ENCODE measurements at regions not wholly inside any gene's neighbourhood (a gene's known extent, or its start where the extent isn't known, plus 50 kb on each side); places are given as distances from the start of the nearest gene placed in this dataset.

DNA sequence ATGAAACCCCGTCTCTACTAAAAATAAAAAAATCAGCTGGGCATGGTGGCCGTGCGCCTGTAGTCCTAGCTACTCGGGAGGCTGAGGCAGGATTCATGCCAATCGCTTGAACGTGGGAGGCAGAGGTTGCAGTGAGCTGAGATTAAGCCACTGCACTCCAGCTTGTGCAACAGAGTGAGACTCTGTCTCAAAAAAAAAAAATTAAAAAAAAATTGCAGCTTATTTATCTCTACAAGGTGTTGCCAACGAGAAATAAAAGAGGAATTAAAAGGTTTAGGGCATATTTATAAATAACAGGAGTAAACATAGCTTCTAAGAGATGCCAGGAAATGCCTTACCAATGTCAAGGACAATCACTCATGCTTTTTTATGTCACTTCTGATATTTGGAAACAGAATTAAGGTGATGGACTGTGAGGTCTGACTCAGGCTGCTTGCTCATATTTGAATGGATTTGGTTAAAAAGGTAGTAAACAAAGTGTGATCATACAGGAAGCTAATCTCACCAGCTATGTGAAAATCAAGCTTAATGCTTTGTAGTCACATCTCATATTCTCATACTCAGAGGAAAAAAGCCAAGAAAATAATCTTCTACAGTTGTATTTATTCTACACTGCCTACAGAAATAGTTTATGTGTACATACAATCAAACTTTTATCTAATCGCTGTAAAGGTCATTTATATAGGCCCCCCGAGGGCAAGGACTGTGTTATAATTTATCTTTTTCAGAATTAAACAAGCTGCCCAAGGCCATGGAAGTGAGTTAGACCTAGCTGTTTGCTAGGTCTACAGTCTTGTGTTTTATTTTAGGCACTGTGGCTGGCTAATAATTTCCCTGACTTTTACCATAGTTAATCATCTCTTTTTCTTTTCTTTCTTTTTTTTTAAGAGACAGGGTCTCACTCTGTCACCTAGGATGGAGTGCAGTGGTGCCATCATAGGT, 61.1 kb upstream of the RBMX start:
- FAIRE-seq = no peak
- in situ Hi-C loops (cut with HindIII; ENCODE audit: extremely low pct_ligation_motif_present, low pct_unique_long_range_greater_than_20kb) (no loop called here), intact Hi-C loops (cut with micrococcal nuclease; ENCODE audit: unreplicated experiment) (no loop called here)
- DNase-seq (ENCODE audit: low spot score) = no peak
- Histone ChIP-seq H3K4me2 (ENCODE audit: low read depth, low read length) (no peak overlapping the region), H3K27ac (ENCODE audit: extremely low read length, insufficient read depth, low read length) (no peak overlapping the region), H3K36me3 (replicated peaks in 1 of 2; ENCODE audit: control insufficient read depth in 1 of 2, insufficient read depth in 2 of 2, low read length in 2 of 2) (no peaks in the 10 kb centered on the region), H4K20me1 (ENCODE audit: insufficient read depth, low read length) (no peaks in the 10 kb centered on the region), H3K4me3 (replicated peaks in 1 of 3; ENCODE audit: insufficient read depth in 1 of 3, low read depth in 2 of 3, low read length in 3 of 3) (no peak overlapping the region), H3K9me3 (ENCODE audit: low read length) (no peaks in the 10 kb centered on the region), H2AFZ (ENCODE audit: low read length) (no peak overlapping the region), H3K9ac (ENCODE audit: insufficient read depth, low read depth, low read length) (no peak overlapping the region), H3K27me3 (ENCODE audit: control insufficient read depth in 1 of 2, insufficient read depth in 2 of 2, low read length in 2 of 2) (no peaks in the 10 kb centered on the region), H3K79me2 (ENCODE audit: insufficient read depth, low read length) (no peaks in the 10 kb centered on the region), H3K4me1 (ENCODE audit: insufficient read depth, low read length) (no peaks in the 10 kb centered on the region)
- CTCF ChIA-PET (ENCODE audit: low intra/inter-chr PET ratio, low total read pairs) = no interaction called here
- 85% methylated on average over 9 of the region's 9 CpGs for WGBS (ENCODE audit: low lambda C conversion rate)
- POLR2A ChIA-PET = no interaction called here
- no TSS peak for BruUV-seq (replicated peaks)
- TF ChIP-seq GRHL1 (CRISPR knock-in tag; conservative IDR thresholded peaks at IDR 0.05) (no peak), TSC22D2 (CRISPR knock-in tag; IDR thresholded peaks at IDR 0.05; ENCODE audit: borderline replicate concordance) (no peak)
- TF ChIP-seq, protein P1, sequence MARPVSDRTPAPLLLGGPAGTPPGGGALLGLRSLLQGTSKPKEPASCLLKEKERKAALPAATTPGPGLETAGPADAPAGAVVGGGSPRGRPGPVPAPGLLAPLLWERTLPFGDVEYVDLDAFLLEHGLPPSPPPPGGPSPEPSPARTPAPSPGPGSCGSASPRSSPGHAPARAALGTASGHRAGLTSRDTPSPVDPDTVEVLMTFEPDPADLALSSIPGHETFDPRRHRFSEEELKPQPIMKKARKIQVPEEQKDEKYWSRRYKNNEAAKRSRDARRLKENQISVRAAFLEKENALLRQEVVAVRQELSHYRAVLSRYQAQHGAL (CRISPR knock-in tag; IDR thresholded peaks at IDR 0.05; ENCODE audit: not compliant biosample characterization) = no peak
- ATAC-seq = no peak

- Histone ChIP-seq H4K20me1 (ENCODE audit: insufficient read depth, low read length) (no peaks in the 10 kb centered on the region), H2AFZ (ENCODE audit: low read length) (no peak overlapping the region), H3K27me3 (ENCODE audit: control insufficient read depth in 1 of 2, insufficient read depth in 2 of 2, low read length in 2 of 2) (no peaks in the 10 kb centered on the region), H3K79me2 (ENCODE audit: insufficient read depth, low read length) (no peaks in the 10 kb centered on the region), H3K36me3 (replicated peaks in 1 of 2; ENCODE audit: control insufficient read depth in 1 of 2, insufficient read depth in 2 of 2, low read length in 2 of 2) (no peaks in the 10 kb centered on the region), H3K4me1 (ENCODE audit: insufficient read depth, low read length) (no peaks in the 10 kb centered on the region), H3K9ac (ENCODE audit: insufficient read depth, low read depth, low read length) (no peak overlapping the region), H3K27ac (ENCODE audit: extremely low read length, insufficient read depth, low read length) (no peak overlapping the region), H3K9me3 (ENCODE audit: low read length) (no peaks in the 10 kb centered on the region), H3K4me2 (ENCODE audit: low read depth, low read length) (no peak overlapping the region), H3K4me3 (replicated peaks in 1 of 3; ENCODE audit: insufficient read depth in 1 of 3, low read depth in 2 of 3, low read length in 3 of 3) (no peak overlapping the region)
- no peak for FAIRE-seq
- in situ Hi-C loops (cut with HindIII; ENCODE audit: extremely low pct_ligation_motif_present, low pct_unique_long_range_greater_than_20kb) (no loop called here), intact Hi-C loops (cut with micrococcal nuclease; ENCODE audit: unreplicated experiment) (no loop called here)
- BruUV-seq (replicated peaks) = no TSS peak
- ChIA-PET CTCF (ENCODE audit: low intra/inter-chr PET ratio, low total read pairs) (no interaction called here), POLR2A (no interaction called here)
- 76% methylated on average over 2 of the region's 2 CpGs for WGBS (ENCODE audit: low lambda C conversion rate)
- ATAC-seq = no peak
- DNase-seq (ENCODE audit: low spot score) = no peak
- TF ChIP-seq MAFK (conservative IDR thresholded peaks at IDR 0.05 in 1 of 2, IDR thresholded peaks at IDR 0.05 in 1 of 2; ENCODE audit: low read length in 2 of 2) = no peak
- no peak for TF ChIP-seq NPAS2 (CRISPR knock-in tag; IDR thresholded peaks at IDR 0.05; ENCODE audit: borderline replicate concordance)
- TF ChIP-seq, protein P2, sequence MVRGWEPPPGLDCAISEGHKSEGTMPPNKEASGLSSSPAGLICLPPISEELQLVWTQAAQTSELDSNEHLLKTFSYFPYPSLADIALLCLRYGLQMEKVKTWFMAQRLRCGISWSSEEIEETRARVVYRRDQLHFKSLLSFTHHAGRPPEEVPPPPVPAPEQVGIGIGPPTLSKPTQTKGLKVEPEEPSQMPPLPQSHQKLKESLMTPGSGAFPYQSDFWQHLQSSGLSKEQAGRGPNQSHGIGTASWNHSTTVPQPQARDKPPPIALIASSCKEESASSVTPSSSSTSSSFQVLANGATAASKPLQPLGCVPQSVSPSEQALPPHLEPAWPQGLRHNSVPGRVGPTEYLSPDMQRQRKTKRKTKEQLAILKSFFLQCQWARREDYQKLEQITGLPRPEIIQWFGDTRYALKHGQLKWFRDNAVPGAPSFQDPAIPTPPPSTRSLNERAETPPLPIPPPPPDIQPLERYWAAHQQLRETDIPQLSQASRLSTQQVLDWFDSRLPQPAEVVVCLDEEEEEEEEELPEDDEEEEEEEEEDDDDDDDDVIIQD (CRISPR knock-in tag; IDR thresholded peaks at IDR 0.05; ENCODE audit: low read depth) = no peak
- TF ChIP-seq MEIS2 (CRISPR knock-in tag; IDR thresholded peaks at IDR 0.05) = no peak
- TF ChIP-seq IRX3 (CRISPR knock-in tag; IDR thresholded peaks at IDR 0.05; ENCODE audit: borderline replicate concordance, low read depth) = no peak
- no peak for TF ChIP-seq HDAC1 (CRISPR knock-in tag; IDR thresholded peaks at IDR 0.05)
- no peak for TF ChIP-seq KMT2B (CRISPR knock-in tag; IDR thresholded peaks at IDR 0.05)
- TF ChIP-seq NCOA5 (CRISPR knock-in tag; IDR thresholded peaks at IDR 0.05) = no peak
- TF ChIP-seq ZBTB3 (CRISPR knock-in tag; IDR thresholded peaks at IDR 0.05; ENCODE audit: borderline replicate concordance, low read depth) = no peak
These were observed 55.6 kb upstream of the RBMX start for GRCh38 chrX:136936183-136936549.
